GM23338 (cell line): ENCODE measurements at regions not wholly inside any gene's neighbourhood (a gene's known extent, or its start where the extent isn't known, plus 50 kb on each side); places are given as distances from the start of the nearest gene placed in this dataset.

Experiments
- ATAC-seq: fragments of 200-7000 bp; cut with Tn5 transposase; 3 replicates; pipeline ENCODE4 v1.9.1; 2020
- DNase-seq: peaks from one replicate; pipeline ENCODE4 v3.0.0-alpha.2; 2015; ENCODE audit warnings: low spot score
- H2AFZ ChIP-seq: fragments of 200-600 bp; sonication (generic); 2 replicates; pipeline ENCODE4 v1.8.0; 2016; ENCODE audit warnings: antibody characterized with exemption, mild to moderate bottlenecking, moderate library complexity
- H3F3A ChIP-seq: fragments of 200-600 bp; sonication (generic); replicated peaks from 2 replicates; pipeline ENCODE4 v1.8.0; 2017; ENCODE audit warnings: antibody characterized with exemption, mixed run types, low read depth
- H3K27ac ChIP-seq: fragments of 200-600 bp; sonication (generic); 2 replicates; pipeline ENCODE4 v1.6.1; 2016; ENCODE audit warnings: low read depth
- H3K27me3 ChIP-seq: fragments of 200-600 bp; sonication (generic); 2 replicates; pipeline ENCODE4 v1.8.0; 2016; ENCODE audit warnings: mild to moderate bottlenecking, mixed run types, moderate library complexity; ENCODE audit not compliant: insufficient read depth
- H3K36me3 ChIP-seq: fragments of 200-600 bp; sonication (generic); 2 replicates; pipeline ENCODE4 v1.8.0; 2016; ENCODE audit warnings: mild to moderate bottlenecking; ENCODE audit not compliant: insufficient read depth
- H3K4me1 ChIP-seq: fragments of 200-600 bp; sonication (generic); 2 replicates; pipeline ENCODE4 v1.8.0; 2016; ENCODE audit warnings: mild to moderate bottlenecking, moderate library complexity; ENCODE audit not compliant: insufficient read depth
- H3K4me2 ChIP-seq: fragments of 200-600 bp; sonication (generic); 2 replicates; pipeline ENCODE4 v1.7.1; 2017; ENCODE audit warnings: mixed run types
- H3K4me3 ChIP-seq: fragments of 200-600 bp; sonication (generic); 2 replicates; pipeline ENCODE4 v1.6.1; 2016; ENCODE audit warnings: mixed run types
- H3K79me2 ChIP-seq: fragments of 200-600 bp; sonication (generic); replicated peaks from 2 replicates; pipeline ENCODE4 v1.8.0; 2017; ENCODE audit warnings: mild to moderate bottlenecking; ENCODE audit not compliant: insufficient read depth
- H3K9me2 ChIP-seq: fragments of 200-600 bp; sonication (generic); 2 replicates; pipeline ENCODE4 v1.8.0; 2017; ENCODE audit not compliant: insufficient read depth
- H4K20me1 ChIP-seq: fragments of 200-600 bp; sonication (generic); replicated peaks from 2 replicates; pipeline ENCODE4 v1.8.0; 2017; ENCODE audit warnings: mild to moderate bottlenecking; ENCODE audit not compliant: insufficient read depth
- H3K27ac Mint-ChIP-seq: 2 replicates; pipeline ENCODE4 v1.8.0; 2020; ENCODE audit warnings: inconsistent platforms, mild to moderate bottlenecking, moderate library complexity, mixed read lengths
- H3K27me3 Mint-ChIP-seq: 3 replicates; pipeline ENCODE4 v1.8.0; 2022; ENCODE audit warnings: low read depth, mild to moderate bottlenecking, moderate library complexity, mixed read lengths, inconsistent platforms; ENCODE audit not compliant: insufficient read depth, poor library complexity
- H3K36me3 Mint-ChIP-seq: 3 replicates; pipeline ENCODE4 v1.8.0; 2021; ENCODE audit warnings: low read depth, mild to moderate bottlenecking, inconsistent platforms, moderate library complexity, mixed read lengths
- H3K4me1 Mint-ChIP-seq: 3 replicates; pipeline ENCODE4 v1.8.0; 2020; ENCODE audit warnings: mild to moderate bottlenecking, inconsistent platforms, mixed read lengths
- H3K4me3 Mint-ChIP-seq: 3 replicates; pipeline ENCODE4 v1.8.0; 2021; ENCODE audit warnings: moderate library complexity, mild to moderate bottlenecking, inconsistent platforms, mixed read lengths
- H3K9me3 Mint-ChIP-seq: 3 replicates; pipeline ENCODE4 v1.8.0; 2020; ENCODE audit warnings: moderate library complexity, mild to moderate bottlenecking, inconsistent platforms, mixed read lengths
- CREB1 ChIP-seq: fragments of 250-450 bp; sonication (Bioruptor Pico); IDR thresholded peaks from 2 replicates; pipeline ENCODE4 v1.5.0; 2020; ENCODE audit warnings: low read depth, mild to moderate bottlenecking, moderate library complexity
- CTCF ChIP-seq, 2 experiments: fragments of 200-600 bp in 1 of 2; sonication (generic) in 1 of 2; conservative IDR thresholded peaks; 2 replicates each; pipeline versions ENCODE4 v1.5.1 to v1.6.1; 2016 to 2017; ENCODE audit warnings: antibody characterized with exemption in 2 of 2, low read depth in 2 of 2, mild to moderate bottlenecking in 2 of 2, moderate library complexity in 1 of 2
- ETS1 ChIP-seq: IDR thresholded peaks from 2 replicates; pipeline ENCODE4 v1.6.1; 2016; ENCODE audit warnings: antibody characterized with exemption
- EZH2 ChIP-seq: fragments of 200-600 bp; sonication (generic); IDR thresholded peaks from one replicate; pipeline ENCODE4 v1.8.0; 2017; ENCODE audit warnings: antibody characterized with exemption, mild to moderate bottlenecking, low read depth; ENCODE audit not compliant: unreplicated experiment
- ZNF114 ChIP-seq: fragments of 250-450 bp; sonication (Bioruptor Pico); IDR thresholded peaks from 2 replicates; pipeline ENCODE4 v1.5.0; 2020; ENCODE audit warnings: mild to moderate bottlenecking, moderate library complexity
- ZNF331 ChIP-seq: fragments of 250-450 bp; sonication (Bioruptor Pico); IDR thresholded peaks from 2 replicates; pipeline ENCODE4 v1.5.0; 2020; ENCODE audit warnings: low read depth, mild to moderate bottlenecking, moderate library complexity
- TF ChIP-seq, protein P1 (sequence below): IDR thresholded peaks from one replicate; pipeline ENCODE4 v1.6.1; 2018; ENCODE audit warnings: antibody characterized with exemption; ENCODE audit not compliant: unreplicated experiment

GRCh38 chr6:163730246-163731210, 316.0 kb downstream of the QKI start:
- no peak overlapping the region for H3K4me3 ChIP-seq

GRCh38 chr6:163729127-163729872, 314.8 kb downstream of the QKI start:
- H3K27ac Mint-ChIP-seq, result peak overlapping the region; percentile 28; the same call in 1 of the 2 replicates
- no peaks in the 10 kb centered on the region for H3K27me3 ChIP-seq
- H3K4me3 Mint-ChIP-seq, result no peak overlapping the region
- DNase-seq, result peak; percentile 13
- H3K9me2 ChIP-seq, result no peaks in the 10 kb centered on the region
- no peaks in the 10 kb centered on the region for H3K36me3 ChIP-seq
- H2AFZ ChIP-seq, result no peak overlapping the region
- H3K27ac ChIP-seq, result no peak overlapping the region
- TF ChIP-seq ETS1, result no peak
- TF ChIP-seq CTCF (conservative IDR thresholded peaks at IDR 0.05; ENCODE audit: low read depth in 2 of 2), result no peak
- TF ChIP-seq, protein P1, sequence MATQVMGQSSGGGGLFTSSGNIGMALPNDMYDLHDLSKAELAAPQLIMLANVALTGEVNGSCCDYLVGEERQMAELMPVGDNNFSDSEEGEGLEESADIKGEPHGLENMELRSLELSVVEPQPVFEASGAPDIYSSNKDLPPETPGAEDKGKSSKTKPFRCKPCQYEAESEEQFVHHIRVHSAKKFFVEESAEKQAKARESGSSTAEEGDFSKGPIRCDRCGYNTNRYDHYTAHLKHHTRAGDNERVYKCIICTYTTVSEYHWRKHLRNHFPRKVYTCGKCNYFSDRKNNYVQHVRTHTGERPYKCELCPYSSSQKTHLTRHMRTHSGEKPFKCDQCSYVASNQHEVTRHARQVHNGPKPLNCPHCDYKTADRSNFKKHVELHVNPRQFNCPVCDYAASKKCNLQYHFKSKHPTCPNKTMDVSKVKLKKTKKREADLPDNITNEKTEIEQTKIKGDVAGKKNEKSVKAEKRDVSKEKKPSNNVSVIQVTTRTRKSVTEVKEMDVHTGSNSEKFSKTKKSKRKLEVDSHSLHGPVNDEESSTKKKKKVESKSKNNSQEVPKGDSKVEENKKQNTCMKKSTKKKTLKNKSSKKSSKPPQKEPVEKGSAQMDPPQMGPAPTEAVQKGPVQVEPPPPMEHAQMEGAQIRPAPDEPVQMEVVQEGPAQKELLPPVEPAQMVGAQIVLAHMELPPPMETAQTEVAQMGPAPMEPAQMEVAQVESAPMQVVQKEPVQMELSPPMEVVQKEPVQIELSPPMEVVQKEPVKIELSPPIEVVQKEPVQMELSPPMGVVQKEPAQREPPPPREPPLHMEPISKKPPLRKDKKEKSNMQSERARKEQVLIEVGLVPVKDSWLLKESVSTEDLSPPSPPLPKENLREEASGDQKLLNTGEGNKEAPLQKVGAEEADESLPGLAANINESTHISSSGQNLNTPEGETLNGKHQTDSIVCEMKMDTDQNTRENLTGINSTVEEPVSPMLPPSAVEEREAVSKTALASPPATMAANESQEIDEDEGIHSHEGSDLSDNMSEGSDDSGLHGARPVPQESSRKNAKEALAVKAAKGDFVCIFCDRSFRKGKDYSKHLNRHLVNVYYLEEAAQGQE, result no peak
- no peak for TF ChIP-seq ZNF114
- no peaks in the 10 kb centered on the region for H3F3A ChIP-seq
- no peaks in the 10 kb centered on the region for H3K9me3 Mint-ChIP-seq
- no peak overlapping the region for H3K4me3 ChIP-seq
- H3K27me3 Mint-ChIP-seq, result no peaks in the 10 kb centered on the region
- H4K20me1 ChIP-seq, result no peaks in the 10 kb centered on the region
- H3K4me1 Mint-ChIP-seq, result no peaks in the 10 kb centered on the region; the same call in 2 of the 3 replicates
- peak; percentile 56; the same call in 2 of the 3 replicates for ATAC-seq
- no peaks in the 10 kb centered on the region for H3K4me1 ChIP-seq
- H3K79me2 ChIP-seq, result no peaks in the 10 kb centered on the region
- no peaks in the 10 kb centered on the region for H3K36me3 Mint-ChIP-seq
- no peak overlapping the region for H3K4me2 ChIP-seq

More at GRCh38 chr6:163730246-163731210, 316.0 kb downstream of the QKI start:
- no peaks in the 10 kb centered on the region for H3K4me1 ChIP-seq
- H3K4me2 ChIP-seq, result no peak overlapping the region
- no peak overlapping the region for H3K27ac Mint-ChIP-seq
- no peaks in the 10 kb centered on the region for H3K9me2 ChIP-seq
- no peak overlapping the region for H3K27ac ChIP-seq
- no peak for TF ChIP-seq ZNF331
- TF ChIP-seq, protein P1, result no peak
- TF ChIP-seq CREB1, result no peak
- TF ChIP-seq EZH2, result no peak
- H3K27me3 Mint-ChIP-seq, result no peaks in the 10 kb centered on the region
- no peaks in the 10 kb centered on the region for H3K9me3 Mint-ChIP-seq
- DNase-seq, result no peak
- no peaks in the 10 kb centered on the region for H3K79me2 ChIP-seq
- no peak overlapping the region for H2AFZ ChIP-seq
- H3K4me3 Mint-ChIP-seq, result no peak overlapping the region
- H3K27me3 ChIP-seq, result no peaks in the 10 kb centered on the region
- no peaks in the 10 kb centered on the region for H3F3A ChIP-seq
- no peaks in the 10 kb centered on the region for H3K36me3 Mint-ChIP-seq
- H4K20me1 ChIP-seq, result no peaks in the 10 kb centered on the region
- no peak for ATAC-seq
- no peaks in the 10 kb centered on the region for H3K36me3 ChIP-seq
- peaks cover 2% of the 10 kb centered on the region; the same call in 2 of the 3 replicates for H3K4me1 Mint-ChIP-seq
